ENCODE measurements at regions not wholly inside any gene's neighbourhood (a gene's known extent, or its start where the extent isn't known, plus 50 kb on each side); places are given as distances from the start of the nearest gene placed in this dataset.
"Not testable (repeated sequence)": the region's sequence is repeated elsewhere in the genome, so short reads cannot be mapped to it uniquely, and the experiment has no call there.

DNA sequence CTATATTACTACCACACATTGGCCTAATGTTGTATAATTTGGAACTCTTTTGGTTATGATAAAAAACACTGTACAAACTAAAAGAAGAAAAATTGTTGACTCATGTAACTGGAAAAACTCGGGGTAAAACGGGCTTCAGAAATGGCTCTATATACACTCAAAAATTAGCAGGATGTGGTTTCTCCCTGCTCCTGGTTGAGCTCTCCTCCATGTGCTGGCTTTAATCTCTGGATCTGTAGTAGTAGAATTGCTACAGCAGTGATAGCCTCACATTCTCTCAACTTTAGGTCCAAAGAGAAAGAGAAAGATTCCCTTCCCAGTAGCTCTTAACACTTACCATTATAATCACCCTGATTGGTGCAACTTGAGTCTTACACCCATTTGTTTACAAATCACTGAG, 274.9 kb upstream of the GALNT5 start:
- Histone ChIP-seq H3K27ac (no peak overlapping the region), H3K27me3 (no peaks in the 10 kb centered on the region), H3K9me3 (no peaks in the 10 kb centered on the region), H3K4me1 (no peaks in the 10 kb centered on the region), H3K36me3 (no peaks in the 10 kb centered on the region), H3K4me3 (no peak overlapping the region)
- no peak for DNase-seq
- no peak for TF ChIP-seq CTCF (IDR thresholded peaks at IDR 0.05)
- no peak for TF ChIP-seq POLR2A (IDR thresholded peaks at IDR 0.05)

DNA sequence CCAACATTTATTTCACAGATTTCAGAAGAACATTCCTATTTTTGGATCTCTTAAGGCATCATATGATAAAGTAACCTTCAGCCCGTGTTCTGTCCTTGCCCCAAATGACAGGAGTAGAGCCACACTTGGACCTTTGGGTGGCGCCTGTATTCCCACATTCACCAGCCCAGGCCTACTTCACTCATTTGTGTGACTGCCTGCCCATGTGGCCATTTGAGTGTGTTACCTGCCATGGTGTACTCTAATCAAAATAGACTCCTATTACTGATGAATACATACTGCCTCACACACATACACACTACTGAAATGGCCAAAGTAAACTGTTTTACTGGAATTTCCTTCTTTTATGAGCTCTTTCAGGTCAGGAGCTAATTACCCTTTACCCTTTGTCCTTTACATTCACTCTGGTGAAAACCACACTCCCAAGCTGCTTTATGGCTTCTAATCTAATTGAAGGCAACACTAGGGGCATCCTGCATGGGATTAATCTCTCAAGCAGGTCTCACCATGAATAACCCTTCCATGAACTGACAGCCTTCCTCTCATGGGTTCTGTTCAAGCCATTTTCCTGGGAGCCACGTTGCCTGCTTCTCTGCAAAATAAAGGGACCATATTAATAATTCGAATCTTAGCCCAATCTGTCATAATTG, 271.0 kb upstream of the GALNT5 start:
- TF ChIP-seq CTCF (IDR thresholded peaks at IDR 0.05): peak in 1 of 6 experiments; percentile 3
- no peak for TF ChIP-seq POLR2A (IDR thresholded peaks at IDR 0.05)
- no peak for DNase-seq
- H3K9me3 ChIP-seq: no peaks in the 10 kb centered on the region

DNA sequence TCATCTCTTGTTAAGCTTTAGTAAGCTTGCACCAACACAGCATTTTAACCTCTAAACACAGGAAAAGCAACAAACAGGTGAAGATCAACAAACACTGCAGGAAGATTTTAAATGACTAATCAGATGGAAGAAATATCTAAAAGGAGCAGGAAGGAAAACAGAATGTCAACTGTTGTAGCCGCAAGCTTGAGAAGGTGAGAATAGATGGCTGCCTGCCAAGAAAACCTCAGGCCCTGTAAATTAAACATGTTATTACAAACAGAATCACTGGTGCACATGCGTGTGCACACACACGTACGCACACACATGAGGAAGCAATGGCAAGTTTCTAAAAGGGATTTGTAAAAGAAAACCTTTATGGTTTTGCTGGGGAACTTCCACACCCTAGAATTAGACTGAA, 257.8 kb upstream of the GALNT5 start:
- DNase-seq: no peak
- TF ChIP-seq POLR2A (IDR thresholded peaks at IDR 0.05) (no peak), CTCF (IDR thresholded peaks at IDR 0.05) (no peak)
- Histone ChIP-seq H3K27me3 (no peaks in the 10 kb centered on the region), H3K36me3 (no peaks in the 10 kb centered on the region), H3K9me3 (peaks cover 0 to 4% (median 0%) of the 10 kb centered on the region in 4 donors), H3K27ac (no peak overlapping the region), H3K4me3 (no peak overlapping the region), H3K4me1 (no peaks in the 10 kb centered on the region)

More for the DNA sequence above, 271.0 kb upstream of the GALNT5 start:
- no peaks in the 10 kb centered on the region for H3K36me3 ChIP-seq
- no peak overlapping the region for H3K4me3 ChIP-seq
- no peaks in the 10 kb centered on the region for H3K4me1 ChIP-seq
- H3K27me3 ChIP-seq: no peaks in the 10 kb centered on the region
- no peak overlapping the region for H3K27ac ChIP-seq

DNA sequence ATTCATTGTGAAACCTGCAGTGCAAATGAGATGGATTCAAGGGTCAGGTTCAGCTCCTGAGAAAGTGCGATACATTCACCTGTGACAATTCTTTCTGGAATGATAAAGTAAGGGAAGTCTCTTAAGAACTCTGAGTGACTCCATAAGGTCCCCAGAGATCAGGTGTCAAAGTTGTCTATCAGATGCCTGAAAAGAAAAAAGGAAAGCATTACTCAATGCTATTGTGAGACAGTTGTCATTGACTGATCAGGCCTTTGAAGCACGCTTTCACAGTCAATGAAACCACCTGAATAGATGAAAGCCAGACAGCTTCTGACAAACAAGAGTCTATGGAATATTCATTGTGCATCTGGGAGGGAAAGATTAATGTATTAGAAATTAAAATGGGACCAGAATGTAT, 252.7 kb upstream of the GALNT5 start:
- H3K27me3 ChIP-seq: no peaks in the 10 kb centered on the region
- H3K27ac ChIP-seq: no peak overlapping the region
- TF ChIP-seq POLR2A (IDR thresholded peaks at IDR 0.05): no peak
- no peaks in the 10 kb centered on the region for H3K4me1 ChIP-seq
- no peak overlapping the region for H3K4me3 ChIP-seq
- H3K9me3 ChIP-seq: peaks cover 0 to 4% (median 0%) of the 10 kb centered on the region in 4 donors
- no peak for DNase-seq
- H3K36me3 ChIP-seq: no peaks in the 10 kb centered on the region

DNA sequence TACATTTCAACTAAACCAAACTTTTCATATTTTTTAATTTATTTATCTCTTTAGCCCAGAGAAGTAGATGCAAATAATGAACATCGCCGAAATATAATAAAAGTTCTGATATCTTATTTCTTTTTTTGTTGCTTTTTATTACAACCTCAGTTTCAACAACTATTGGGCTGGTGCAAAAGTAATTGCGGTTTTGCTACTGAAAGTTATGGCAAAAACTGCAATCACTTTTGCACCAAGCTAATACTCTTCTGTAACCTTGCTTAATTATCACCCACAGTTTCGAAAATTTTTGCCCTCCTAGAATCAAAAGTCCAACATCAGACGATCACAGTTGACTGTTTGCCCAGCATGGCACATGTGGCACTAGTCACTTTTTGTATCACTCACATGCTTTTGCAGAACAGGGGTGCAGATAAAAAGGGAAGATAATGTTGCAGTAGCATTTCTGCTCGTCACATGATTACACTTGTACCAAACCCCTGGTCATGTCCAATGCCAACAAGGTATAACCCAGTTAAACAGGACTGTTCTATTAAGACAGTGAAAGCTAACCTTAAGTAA, 242.4 kb upstream of the GALNT5 start:
- Histone ChIP-seq H3K4me1 (no peaks in the 10 kb centered on the region), H3K4me3 (no peak overlapping the region), H3K27ac (no peak overlapping the region), H3K36me3 (no peaks in the 10 kb centered on the region), H3K27me3 (no peaks in the 10 kb centered on the region), H3K9me3 (no peaks in the 10 kb centered on the region)
- TF ChIP-seq CTCF (IDR thresholded peaks at IDR 0.05): no peak
- TF ChIP-seq POLR2A (IDR thresholded peaks at IDR 0.05): no peak
- no peak for DNase-seq

- H3K27ac ChIP-seq, H3K9me3 ChIP-seq, DNase-seq, H3K4me3 ChIP-seq, H3K4me1 ChIP-seq, H3K27me3 ChIP-seq, H3K36me3 ChIP-seq: not testable (repeated sequence)
These were observed 234.2 kb upstream of the GALNT5 start for GRCh38 chr2:157023264-157023663.

DNA sequence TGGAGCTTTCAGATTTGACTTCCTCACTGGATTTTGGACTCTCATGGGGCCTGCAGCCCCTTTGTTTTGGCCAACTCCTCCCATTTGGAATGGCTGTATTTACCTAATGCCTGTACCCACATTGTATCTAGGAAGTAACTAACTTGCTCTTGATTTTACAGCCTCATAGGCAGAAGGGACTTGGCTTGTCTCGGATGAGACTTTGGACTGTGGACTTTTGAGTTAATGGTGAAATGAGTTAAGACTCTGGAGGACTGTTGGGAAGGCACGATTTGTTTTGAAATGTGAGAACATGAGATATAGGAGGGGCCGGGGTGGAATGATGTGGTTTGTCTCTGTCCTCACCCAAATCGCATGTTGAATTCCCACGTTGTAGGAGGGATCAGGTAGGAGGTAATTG, 233.4 kb upstream of the GALNT5 start:
- H3K36me3 ChIP-seq: no peaks in the 10 kb centered on the region
- no peaks in the 10 kb centered on the region for H3K27me3 ChIP-seq
- TF ChIP-seq POLR2A (IDR thresholded peaks at IDR 0.05): no peak
- no peak for TF ChIP-seq CTCF (IDR thresholded peaks at IDR 0.05)
- no peak overlapping the region for H3K4me3 ChIP-seq
- DNase-seq: peak in 1 of 3 donors; percentile 53
- H3K9me3 ChIP-seq: no peaks in the 10 kb centered on the region
- H3K4me1 ChIP-seq: peaks cover 0 to 4% (median 0%) of the 10 kb centered on the region in 4 donors
- H3K27ac ChIP-seq: no peak overlapping the region
